ENCODE measurements at regions not wholly inside any gene's neighbourhood (a gene's known extent, or its start where the extent isn't known, plus 50 kb on each side); places are given as distances from the start of the nearest gene placed in this dataset.

DNA sequence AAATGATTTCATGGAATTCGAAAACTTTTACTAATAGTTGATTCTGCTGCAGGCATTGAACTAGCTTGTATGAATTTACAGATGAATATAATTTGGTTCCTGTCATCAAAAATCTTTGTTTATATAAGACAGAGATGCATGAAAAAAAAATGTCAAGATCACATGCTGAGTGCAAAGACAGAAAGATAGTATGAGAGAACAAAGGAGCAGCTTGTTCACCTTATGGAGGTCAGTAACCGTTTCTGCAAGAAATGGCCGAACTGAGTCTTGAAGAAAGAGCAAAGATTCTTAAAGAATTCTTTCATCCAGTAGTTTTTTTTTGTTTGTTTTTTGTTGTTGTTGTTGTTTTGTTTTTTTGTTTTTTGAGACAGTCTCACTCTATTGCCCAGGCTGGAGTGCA is 450.6 kb downstream of the TUSC7 start:
- DNase-seq (ENCODE audit: low read depth): no peak
- TF ChIP-seq, protein P1, sequence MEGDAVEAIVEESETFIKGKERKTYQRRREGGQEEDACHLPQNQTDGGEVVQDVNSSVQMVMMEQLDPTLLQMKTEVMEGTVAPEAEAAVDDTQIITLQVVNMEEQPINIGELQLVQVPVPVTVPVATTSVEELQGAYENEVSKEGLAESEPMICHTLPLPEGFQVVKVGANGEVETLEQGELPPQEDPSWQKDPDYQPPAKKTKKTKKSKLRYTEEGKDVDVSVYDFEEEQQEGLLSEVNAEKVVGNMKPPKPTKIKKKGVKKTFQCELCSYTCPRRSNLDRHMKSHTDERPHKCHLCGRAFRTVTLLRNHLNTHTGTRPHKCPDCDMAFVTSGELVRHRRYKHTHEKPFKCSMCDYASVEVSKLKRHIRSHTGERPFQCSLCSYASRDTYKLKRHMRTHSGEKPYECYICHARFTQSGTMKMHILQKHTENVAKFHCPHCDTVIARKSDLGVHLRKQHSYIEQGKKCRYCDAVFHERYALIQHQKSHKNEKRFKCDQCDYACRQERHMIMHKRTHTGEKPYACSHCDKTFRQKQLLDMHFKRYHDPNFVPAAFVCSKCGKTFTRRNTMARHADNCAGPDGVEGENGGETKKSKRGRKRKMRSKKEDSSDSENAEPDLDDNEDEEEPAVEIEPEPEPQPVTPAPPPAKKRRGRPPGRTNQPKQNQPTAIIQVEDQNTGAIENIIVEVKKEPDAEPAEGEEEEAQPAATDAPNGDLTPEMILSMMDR (IDR thresholded peaks at IDR 0.05; ENCODE audit: low read depth, low read length, missing control alignments): no peak
- H3K4me3 ChIP-seq (ENCODE audit: low read depth, low read length): no peak overlapping the region

DNA sequence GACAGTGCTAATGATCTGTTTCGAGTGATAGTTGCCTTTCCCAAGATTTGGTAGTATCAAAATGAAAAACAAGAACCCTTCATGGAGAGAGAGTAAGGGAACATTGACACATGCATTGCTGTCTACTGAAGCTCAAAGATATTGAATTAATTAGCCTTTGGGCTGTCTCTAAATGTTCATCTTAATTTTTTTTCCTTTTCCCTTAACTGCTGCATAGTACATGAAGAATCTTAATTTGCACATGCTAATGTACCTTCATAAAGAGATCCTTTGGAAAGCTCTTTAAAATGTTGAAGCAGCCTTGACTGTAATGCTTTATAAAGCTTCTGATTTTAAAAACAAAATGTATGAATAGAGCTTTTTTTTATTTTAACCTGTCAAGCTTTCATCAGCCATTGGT is 452.2 kb downstream of the TUSC7 start:
- TF ChIP-seq, protein P1 (IDR thresholded peaks at IDR 0.05; ENCODE audit: low read depth, low read length, missing control alignments): no peak
- H3K4me3 ChIP-seq (ENCODE audit: low read depth, low read length): no peak overlapping the region
- DNase-seq (ENCODE audit: low read depth): no peak

DNA sequence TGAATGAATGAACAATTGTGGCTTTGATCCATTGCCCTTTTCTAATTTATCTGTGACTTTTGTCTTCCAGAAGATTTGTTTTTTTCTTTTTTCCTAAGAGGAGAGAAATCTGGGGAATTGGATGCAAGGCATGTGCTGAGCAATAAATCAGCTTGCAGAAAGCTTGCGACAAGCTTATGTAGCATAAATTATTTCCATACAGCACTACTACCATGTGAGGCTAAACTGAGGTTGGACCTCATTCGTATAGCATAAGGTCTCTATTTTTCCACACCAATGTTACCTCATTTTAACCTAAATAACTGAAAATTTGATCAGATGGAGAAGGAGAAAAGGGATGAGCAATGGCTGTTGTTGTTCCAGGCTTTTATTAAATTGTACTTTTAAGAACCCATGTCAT is 455.6 kb downstream of the TUSC7 start:
- H3K4me3 ChIP-seq (ENCODE audit: low read depth, low read length): no peak overlapping the region
- TF ChIP-seq, protein P1 (IDR thresholded peaks at IDR 0.05; ENCODE audit: low read depth, low read length, missing control alignments): no peak
- no peak for DNase-seq (ENCODE audit: low read depth)

DNA sequence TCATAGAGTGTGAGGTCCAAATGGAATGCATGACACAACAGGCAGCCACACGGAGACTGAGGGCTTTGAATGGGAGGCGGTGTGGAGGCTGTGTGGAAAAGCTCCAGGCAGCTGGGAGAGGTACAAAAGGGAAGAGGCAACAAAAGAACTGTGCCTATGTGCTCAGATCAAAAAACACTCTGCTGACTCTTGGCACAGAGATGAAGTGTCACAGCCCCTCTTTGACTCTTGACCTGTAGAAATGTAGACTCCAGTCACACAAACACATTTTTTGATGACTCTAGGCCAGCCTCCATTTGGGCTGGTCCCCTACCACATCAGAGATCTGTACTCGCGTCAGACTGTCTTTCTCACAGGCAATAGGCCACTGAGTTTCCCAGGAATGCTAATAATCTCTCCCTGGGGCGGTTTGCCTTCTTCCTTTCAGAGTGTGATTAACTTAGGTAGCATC is 456.0 kb downstream of the TUSC7 start:
- H3K4me3 ChIP-seq (ENCODE audit: low read depth, low read length): no peak overlapping the region
- DNase-seq (ENCODE audit: low read depth): no peak
- TF ChIP-seq, protein P1 (IDR thresholded peaks at IDR 0.05; ENCODE audit: low read depth, low read length, missing control alignments): no peak

DNA sequence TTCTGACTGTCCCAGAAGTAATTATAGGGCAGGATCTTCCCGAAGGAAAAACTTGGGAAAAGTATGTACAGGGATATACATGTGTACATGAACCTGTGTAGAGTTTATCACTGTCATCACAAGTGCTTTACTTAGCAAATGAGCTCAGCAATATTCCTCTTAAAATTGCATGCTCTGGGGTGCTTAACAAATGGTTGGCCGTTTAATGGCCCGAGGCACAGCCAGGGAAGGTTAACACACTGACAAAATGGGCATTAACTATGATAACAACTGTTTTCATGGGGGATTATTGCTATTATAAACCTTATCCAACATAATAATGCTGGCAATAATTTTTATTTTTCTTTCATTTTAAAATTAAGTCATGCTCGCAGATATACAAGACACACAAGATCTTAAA is 459.3 kb downstream of the TUSC7 start:
- no peak overlapping the region for H3K4me3 ChIP-seq (ENCODE audit: low read depth, low read length)
- DNase-seq (ENCODE audit: low read depth): no peak
- TF ChIP-seq, protein P1 (IDR thresholded peaks at IDR 0.05; ENCODE audit: low read depth, low read length, missing control alignments): no peak

DNA sequence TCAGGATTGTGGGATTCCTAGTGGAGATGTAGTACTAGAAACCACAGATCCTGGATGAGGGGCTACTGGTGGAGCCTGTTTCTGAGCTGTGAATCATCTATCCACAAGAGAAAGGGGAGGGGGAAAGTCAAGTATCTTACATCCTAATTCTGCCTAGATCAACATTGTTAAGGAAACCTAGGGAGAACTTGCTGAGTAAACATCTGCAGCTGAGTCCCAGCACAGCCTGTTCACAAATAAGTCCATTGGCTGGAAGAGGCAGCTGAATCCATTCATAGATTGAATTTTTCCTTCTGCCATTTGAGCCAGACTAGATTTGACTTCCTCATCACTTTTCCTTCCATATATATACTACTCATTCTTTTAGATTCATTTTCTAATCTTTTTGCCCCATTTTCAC is 460.5 kb downstream of the TUSC7 start:
- H3K4me3 ChIP-seq (ENCODE audit: low read depth, low read length): no peak overlapping the region
- no peak for DNase-seq (ENCODE audit: low read depth)
- TF ChIP-seq, protein P1 (IDR thresholded peaks at IDR 0.05; ENCODE audit: low read depth, low read length, missing control alignments): no peak

DNA sequence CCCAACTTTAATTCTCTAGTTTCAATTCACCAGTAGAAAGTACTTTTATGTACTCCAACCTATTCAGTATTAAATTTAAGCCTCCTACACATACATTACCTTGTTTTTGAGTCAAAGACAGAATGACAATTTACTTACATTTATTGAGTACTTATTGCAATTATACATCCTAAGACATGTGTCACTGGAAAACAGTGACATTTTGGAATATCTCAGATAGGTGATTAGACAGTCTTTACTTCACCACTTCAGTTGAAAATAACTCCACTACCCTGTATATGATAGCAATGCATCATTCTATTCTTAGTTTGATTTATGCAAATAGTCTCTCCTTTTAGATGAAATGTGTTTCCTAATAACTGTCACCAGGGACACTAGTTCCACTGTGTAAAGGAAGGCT is 461.5 kb downstream of the TUSC7 start:
- TF ChIP-seq, protein P1 (IDR thresholded peaks at IDR 0.05; ENCODE audit: low read depth, low read length, missing control alignments): no peak
- no peak for DNase-seq (ENCODE audit: low read depth)
- no peak overlapping the region for H3K4me3 ChIP-seq (ENCODE audit: low read depth, low read length)

Measured in GM12864 (cell line).